RWPE2 (cell line): ENCODE measurements at regions not wholly inside any gene's neighbourhood (a gene's known extent, or its start where the extent isn't known, plus 50 kb on each side); places are given as distances from the start of the nearest gene placed in this dataset.

Experiments used
- ATAC-seq: fragments of 200-7000 bp; cut with Tn5 transposase; 3 replicates; pipeline ENCODE4 v1.9.1; 2021; ENCODE audit warnings: low read depth
- DNase-seq: peaks from one replicate; pipeline ENCODE4 v3.0.0-alpha.2; 2020; ENCODE audit warnings: low spot score
- H3K27ac ChIP-seq: fragments of 450-650 bp; 2 replicates; pipeline ENCODE4 v1.5.1; 2017; ENCODE audit warnings: mild to moderate bottlenecking; ENCODE audit not compliant: poor library complexity, severe bottlenecking
- H3K27me3 ChIP-seq: fragments of 250-450 bp; sonication (Bioruptor Pico); 2 replicates; pipeline ENCODE4 v1.5.1; 2021; ENCODE audit warnings: mild to moderate bottlenecking, moderate library complexity; ENCODE audit not compliant: insufficient read depth, poor library complexity, severe bottlenecking
- H3K36me3 ChIP-seq: fragments of 250-450 bp; sonication (Bioruptor Pico); 2 replicates; pipeline ENCODE4 v1.5.1; 2020; ENCODE audit warnings: low read depth, mild to moderate bottlenecking, moderate library complexity
- H3K4me1 ChIP-seq: fragments of 250-450 bp; sonication (Bioruptor Pico); 2 replicates; pipeline ENCODE4 v1.5.1; 2021; ENCODE audit warnings: mild to moderate bottlenecking, moderate library complexity; ENCODE audit not compliant: insufficient read depth, poor library complexity, severe bottlenecking
- H3K4me3 ChIP-seq: fragments of 250-450 bp; sonication (Bioruptor Pico); 2 replicates; pipeline ENCODE4 v1.5.1; 2021; ENCODE audit warnings: mild to moderate bottlenecking, moderate library complexity; ENCODE audit not compliant: severe bottlenecking
- H3K9me3 ChIP-seq: fragments of 250-450 bp; sonication (Bioruptor Pico); 2 replicates; pipeline ENCODE4 v1.5.1; 2021; ENCODE audit warnings: mild to moderate bottlenecking, moderate library complexity; ENCODE audit not compliant: severe bottlenecking
- TF ChIP-seq, protein P1 (sequence below): fragments of 450-650 bp; IDR thresholded peaks from one replicate; pipeline ENCODE4 v1.5.1; 2017; ENCODE audit warnings: mild to moderate bottlenecking, moderate library complexity; ENCODE audit not compliant: poor library complexity, severe bottlenecking

DNA sequence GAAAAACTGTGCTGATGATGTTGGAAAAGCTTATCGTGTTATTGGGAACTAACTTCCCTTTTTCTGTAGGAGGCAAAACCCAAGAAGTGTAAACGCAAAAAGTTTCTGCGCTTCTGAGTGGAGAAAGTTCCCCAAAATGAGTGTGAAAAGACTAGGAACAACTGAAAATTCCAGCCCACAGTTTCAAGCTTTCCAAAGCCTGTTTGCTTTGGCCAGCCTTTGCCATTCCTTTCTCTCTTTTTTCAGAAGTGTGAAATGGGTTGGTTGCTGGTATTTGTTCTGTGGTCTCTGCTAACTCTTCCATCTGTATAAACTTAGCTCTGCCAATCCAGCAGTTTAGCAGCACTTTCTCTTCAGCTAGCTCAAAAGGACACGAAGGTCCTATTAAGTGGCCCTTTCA is 491.3 kb downstream of the MAFB start:
- TF ChIP-seq, protein P1, sequence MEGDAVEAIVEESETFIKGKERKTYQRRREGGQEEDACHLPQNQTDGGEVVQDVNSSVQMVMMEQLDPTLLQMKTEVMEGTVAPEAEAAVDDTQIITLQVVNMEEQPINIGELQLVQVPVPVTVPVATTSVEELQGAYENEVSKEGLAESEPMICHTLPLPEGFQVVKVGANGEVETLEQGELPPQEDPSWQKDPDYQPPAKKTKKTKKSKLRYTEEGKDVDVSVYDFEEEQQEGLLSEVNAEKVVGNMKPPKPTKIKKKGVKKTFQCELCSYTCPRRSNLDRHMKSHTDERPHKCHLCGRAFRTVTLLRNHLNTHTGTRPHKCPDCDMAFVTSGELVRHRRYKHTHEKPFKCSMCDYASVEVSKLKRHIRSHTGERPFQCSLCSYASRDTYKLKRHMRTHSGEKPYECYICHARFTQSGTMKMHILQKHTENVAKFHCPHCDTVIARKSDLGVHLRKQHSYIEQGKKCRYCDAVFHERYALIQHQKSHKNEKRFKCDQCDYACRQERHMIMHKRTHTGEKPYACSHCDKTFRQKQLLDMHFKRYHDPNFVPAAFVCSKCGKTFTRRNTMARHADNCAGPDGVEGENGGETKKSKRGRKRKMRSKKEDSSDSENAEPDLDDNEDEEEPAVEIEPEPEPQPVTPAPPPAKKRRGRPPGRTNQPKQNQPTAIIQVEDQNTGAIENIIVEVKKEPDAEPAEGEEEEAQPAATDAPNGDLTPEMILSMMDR: no peak
- no peaks in the 10 kb centered on the region for H3K36me3 ChIP-seq
- no peaks in the 10 kb centered on the region for H3K4me1 ChIP-seq
- no peak overlapping the region for H3K4me3 ChIP-seq
- DNase-seq: no peak
- no peak overlapping the region for H3K27ac ChIP-seq
- peaks cover 7% of the 10 kb centered on the region for H3K27me3 ChIP-seq
- no peak for ATAC-seq
- no peaks in the 10 kb centered on the region for H3K9me3 ChIP-seq

DNA sequence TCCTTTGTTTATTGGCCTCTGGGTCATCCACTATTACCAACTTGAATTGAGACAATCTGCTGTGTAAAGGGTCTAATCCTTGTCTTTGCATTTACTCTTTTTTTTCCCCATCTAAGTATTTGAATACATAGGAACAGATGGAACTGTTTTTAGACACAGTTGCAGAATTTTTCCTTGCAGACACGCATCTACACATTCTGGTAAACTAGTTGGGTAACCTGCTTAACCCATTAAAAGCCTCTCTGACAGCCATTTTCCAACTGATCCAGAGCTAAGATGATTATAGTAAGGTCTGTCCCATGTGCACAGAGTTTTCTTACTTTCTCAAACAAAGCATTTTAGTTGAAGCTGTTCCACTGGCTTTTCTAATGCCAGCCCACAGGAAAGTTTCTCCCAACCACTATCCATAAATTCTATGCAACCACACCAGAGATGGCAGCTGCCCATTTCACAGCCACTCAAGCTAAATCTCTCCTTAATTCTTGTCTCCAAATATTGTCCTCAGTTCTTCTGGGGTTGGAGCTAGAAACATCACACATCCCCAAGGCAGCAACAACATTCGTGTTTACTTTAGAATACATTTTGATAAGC is 492.1 kb downstream of the MAFB start:
- H3K4me3 ChIP-seq: no peak overlapping the region
- no peak for DNase-seq
- H3K9me3 ChIP-seq: no peaks in the 10 kb centered on the region
- TF ChIP-seq, protein P1: no peak
- no peak overlapping the region for H3K27ac ChIP-seq
- H3K4me1 ChIP-seq: no peaks in the 10 kb centered on the region
- no peak for ATAC-seq
- H3K27me3 ChIP-seq: peaks cover 7% of the 10 kb centered on the region
- no peaks in the 10 kb centered on the region for H3K36me3 ChIP-seq

DNA sequence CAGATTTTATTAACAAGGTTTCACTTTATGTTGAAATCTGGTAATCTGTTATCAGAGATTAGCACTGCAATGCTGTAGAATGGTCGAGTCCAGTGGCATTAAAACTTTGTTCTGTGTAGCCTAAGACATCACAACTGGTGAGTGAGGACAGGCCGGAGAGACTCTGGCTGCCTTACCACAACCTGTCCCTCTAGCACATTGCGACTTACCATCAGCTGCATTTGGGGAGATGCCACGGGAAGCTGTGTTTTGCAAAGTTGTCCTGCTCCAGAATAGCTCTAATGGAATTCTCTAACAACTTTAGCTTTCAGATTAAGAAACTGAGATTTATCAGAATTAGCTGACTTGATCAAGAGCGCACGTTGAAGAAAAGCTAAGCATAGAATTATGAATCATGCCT is 493.3 kb downstream of the MAFB start:
- DNase-seq (no peak), ATAC-seq (no peak)
- Histone ChIP-seq H3K4me1 (no peaks in the 10 kb centered on the region), H3K9me3 (no peaks in the 10 kb centered on the region), H3K27me3 (peaks cover 3% of the 10 kb centered on the region), H3K36me3 (no peaks in the 10 kb centered on the region), H3K4me3 (no peak overlapping the region), H3K27ac (no peak overlapping the region)
- TF ChIP-seq, protein P1: no peak

DNA sequence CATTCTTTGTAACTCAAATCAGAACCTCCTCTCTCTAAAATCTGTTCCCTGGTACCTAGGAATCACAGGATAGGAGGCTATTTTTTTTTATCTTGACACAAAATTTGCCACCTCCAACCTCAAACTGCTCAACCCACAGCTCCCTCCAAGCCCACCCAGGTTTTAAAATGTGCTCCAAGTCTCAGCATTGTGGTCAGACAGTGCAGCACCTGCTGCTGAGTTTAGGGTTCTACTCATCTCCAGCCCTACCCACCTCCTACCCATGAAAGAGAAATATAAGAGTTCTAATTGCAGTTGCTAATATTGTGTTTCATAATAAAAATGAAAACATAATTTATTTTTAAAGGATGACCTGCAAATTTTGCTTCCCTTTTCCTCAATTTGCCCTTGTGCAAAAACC is 496.5 kb downstream of the MAFB start:
- Histone ChIP-seq H3K4me1 (no peaks in the 10 kb centered on the region), H3K27me3 (peaks cover 3% of the 10 kb centered on the region), H3K27ac (no peak overlapping the region), H3K36me3 (no peaks in the 10 kb centered on the region), H3K4me3 (no peak overlapping the region), H3K9me3 (no peaks in the 10 kb centered on the region)
- DNase-seq (no peak), ATAC-seq (no peak)
- TF ChIP-seq, protein P1: no peak

DNA sequence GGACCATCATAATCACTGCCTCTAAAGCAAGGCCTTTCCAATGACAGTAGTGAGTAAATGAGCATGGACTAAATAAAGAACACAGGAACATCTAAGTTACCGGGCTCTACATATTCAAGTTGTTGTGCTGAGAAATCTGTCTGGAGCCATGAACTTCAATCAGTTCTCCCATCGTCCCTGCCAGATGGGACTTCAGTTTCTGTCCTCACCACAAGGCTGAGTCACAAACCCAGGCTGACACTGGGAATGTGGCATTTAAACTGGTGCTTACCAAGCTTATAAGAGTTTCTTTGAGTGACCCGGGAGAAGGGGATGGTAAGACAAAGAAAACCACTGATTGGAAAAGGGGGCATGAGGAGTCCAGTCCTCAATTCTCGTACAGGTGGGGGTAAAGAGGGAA is 497.0 kb downstream of the MAFB start:
- H3K9me3 ChIP-seq: no peaks in the 10 kb centered on the region
- no peak overlapping the region for H3K4me3 ChIP-seq
- peaks cover 4% of the 10 kb centered on the region for H3K27me3 ChIP-seq
- no peaks in the 10 kb centered on the region for H3K4me1 ChIP-seq
- 0 out of 3 replicates have a peak, but pooled peaks have one; percentile 15 for ATAC-seq
- H3K27ac ChIP-seq: no peak overlapping the region
- no peak for DNase-seq
- TF ChIP-seq, protein P1: no peak
- no peaks in the 10 kb centered on the region for H3K36me3 ChIP-seq
